DOHH2 (cell line): ENCODE measurements at regions not wholly inside any gene's neighbourhood (a gene's known extent, or its start where the extent isn't known, plus 50 kb on each side); places are given as distances from the start of the nearest gene placed in this dataset.

Experiments
- H3F3A ChIP-seq: fragments of 200-600 bp; sonication (generic), shearing (Covaris generic); 2 replicates; pipeline ENCODE4 v1.6.0; 2016; ENCODE audit warnings: antibody characterized with exemption, mild to moderate bottlenecking; ENCODE audit not compliant: control insufficient read depth, insufficient read depth
- H3K27ac ChIP-seq: fragments of 200-600 bp; sonication (generic); 2 replicates; pipeline ENCODE4 v1.5.1; 2014; ENCODE audit warnings: low read depth, mild to moderate bottlenecking, low read length, moderate library complexity
- H3K27me3 ChIP-seq: fragments of 200-600 bp; sonication (generic); 2 replicates; pipeline ENCODE4 v1.6.1; 2014; ENCODE audit warnings: mild to moderate bottlenecking, low read length, mixed read lengths; ENCODE audit not compliant: control insufficient read depth
- H3K36me3 ChIP-seq: fragments of 200-600 bp; sonication (generic); 2 replicates; pipeline ENCODE4 v1.6.1; 2014; ENCODE audit warnings: mild to moderate bottlenecking, low read length, moderate library complexity, mixed read lengths; ENCODE audit not compliant: control insufficient read depth
- H3K4me1 ChIP-seq: fragments of 200-600 bp; sonication (generic); 2 replicates; pipeline ENCODE4 v1.6.1; 2014; ENCODE audit warnings: mild to moderate bottlenecking, low read length, mixed read lengths; ENCODE audit not compliant: control insufficient read depth
- H3K4me2 ChIP-seq: fragments of 200-600 bp; sonication (generic); 2 replicates; pipeline ENCODE4 v1.6.0; 2014; ENCODE audit warnings: mild to moderate bottlenecking, low read length, moderate library complexity
- H3K4me3 ChIP-seq: fragments of 200-600 bp; sonication (generic); 2 replicates; pipeline ENCODE4 v1.5.1; 2014; ENCODE audit warnings: mild to moderate bottlenecking, low read length, mixed read lengths
- H3K79me2 ChIP-seq: fragments of 200-600 bp; sonication (generic); 2 replicates; pipeline ENCODE4 v1.6.1; 2014; ENCODE audit warnings: mild to moderate bottlenecking, low read length, mixed read lengths; ENCODE audit not compliant: control insufficient read depth
- H3K9me2 ChIP-seq: fragments of 200-600 bp; sonication (generic); replicated peaks from 2 replicates; pipeline ENCODE4 v1.6.1; 2014; ENCODE audit warnings: mild to moderate bottlenecking, low read length, mixed read lengths; ENCODE audit not compliant: control insufficient read depth
- H3K9me3 ChIP-seq: fragments of 200-600 bp; sonication (generic); 2 replicates; pipeline ENCODE4 v1.6.1; 2014; ENCODE audit warnings: antibody characterized with exemption, low read length, mixed read lengths; ENCODE audit not compliant: control insufficient read depth, insufficient read depth
- H4K20me1 ChIP-seq: fragments of 200-600 bp; sonication (generic); 2 replicates; pipeline ENCODE4 v1.6.0; 2014; ENCODE audit warnings: low read depth, mild to moderate bottlenecking, antibody characterized with exemption, low read length, moderate library complexity; ENCODE audit not compliant: control insufficient read depth, insufficient read depth
- EZH2phosphoT487 ChIP-seq: fragments of 200-600 bp; sonication (generic); IDR thresholded peaks from 2 replicates; pipeline ENCODE4 v1.6.1; 2017; ENCODE audit warnings: borderline replicate concordance, mild to moderate bottlenecking, antibody characterized with exemption, low read length, moderate library complexity, mixed read lengths
- TF ChIP-seq, protein P1 (sequence below): fragments of 200-600 bp; sonication (generic); IDR thresholded peaks from one replicate; pipeline ENCODE4 v1.5.1; 2014; ENCODE audit warnings: antibody characterized with exemption, mild to moderate bottlenecking, low read depth, low read length; ENCODE audit not compliant: poor library complexity, severe bottlenecking

DNA sequence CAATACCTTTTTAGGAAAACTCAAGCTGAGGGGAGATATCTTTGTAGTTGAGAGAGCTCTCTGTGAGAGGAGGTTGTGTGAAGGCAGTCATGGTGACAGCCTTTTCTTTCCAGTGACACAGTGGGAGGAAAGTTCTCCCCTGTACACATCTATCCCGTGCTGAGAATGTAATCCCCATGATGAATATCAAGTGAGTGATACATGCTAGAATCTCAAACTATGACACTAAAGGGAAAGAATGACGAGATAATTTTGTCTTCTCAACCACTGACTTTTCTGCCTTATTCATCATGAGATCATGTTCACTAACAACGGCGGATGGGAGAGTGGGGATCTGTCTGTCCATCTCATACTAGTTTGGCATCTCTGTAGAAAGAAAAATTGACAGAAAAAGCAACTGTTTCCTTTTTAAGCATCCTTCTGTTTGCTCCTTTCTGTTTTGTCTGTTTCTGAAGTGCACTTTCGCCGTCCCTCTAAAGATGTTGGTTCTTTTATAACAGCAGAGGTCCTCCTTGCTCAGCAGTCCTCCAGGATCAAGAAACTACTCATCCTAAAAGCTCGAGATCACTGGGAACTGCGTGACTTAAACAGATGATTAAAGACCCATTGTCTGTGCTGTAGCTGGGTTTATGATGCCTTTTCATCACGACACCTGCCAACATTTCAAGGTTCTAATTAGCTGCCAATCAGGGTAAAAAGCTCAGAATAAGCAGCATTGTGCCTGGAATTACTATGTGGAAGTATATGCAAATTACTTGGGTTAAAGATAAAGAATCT, 137.6 kb downstream of the DCK start:
- Histone ChIP-seq H3K36me3 (no peaks in the 10 kb centered on the region), H3K4me2 (no peak overlapping the region), H3K9me2 (no peaks in the 10 kb centered on the region), H3F3A (no peaks in the 10 kb centered on the region), H3K4me3 (no peak overlapping the region), H3K27me3 (peaks cover 3% of the 10 kb centered on the region; the same call in 1 of the 2 replicates), H3K9me3 (no peaks in the 10 kb centered on the region), H3K79me2 (no peaks in the 10 kb centered on the region), H4K20me1 (no peaks in the 10 kb centered on the region), H3K4me1 (no peaks in the 10 kb centered on the region), H3K27ac (no peak overlapping the region)
- TF ChIP-seq, protein P1, sequence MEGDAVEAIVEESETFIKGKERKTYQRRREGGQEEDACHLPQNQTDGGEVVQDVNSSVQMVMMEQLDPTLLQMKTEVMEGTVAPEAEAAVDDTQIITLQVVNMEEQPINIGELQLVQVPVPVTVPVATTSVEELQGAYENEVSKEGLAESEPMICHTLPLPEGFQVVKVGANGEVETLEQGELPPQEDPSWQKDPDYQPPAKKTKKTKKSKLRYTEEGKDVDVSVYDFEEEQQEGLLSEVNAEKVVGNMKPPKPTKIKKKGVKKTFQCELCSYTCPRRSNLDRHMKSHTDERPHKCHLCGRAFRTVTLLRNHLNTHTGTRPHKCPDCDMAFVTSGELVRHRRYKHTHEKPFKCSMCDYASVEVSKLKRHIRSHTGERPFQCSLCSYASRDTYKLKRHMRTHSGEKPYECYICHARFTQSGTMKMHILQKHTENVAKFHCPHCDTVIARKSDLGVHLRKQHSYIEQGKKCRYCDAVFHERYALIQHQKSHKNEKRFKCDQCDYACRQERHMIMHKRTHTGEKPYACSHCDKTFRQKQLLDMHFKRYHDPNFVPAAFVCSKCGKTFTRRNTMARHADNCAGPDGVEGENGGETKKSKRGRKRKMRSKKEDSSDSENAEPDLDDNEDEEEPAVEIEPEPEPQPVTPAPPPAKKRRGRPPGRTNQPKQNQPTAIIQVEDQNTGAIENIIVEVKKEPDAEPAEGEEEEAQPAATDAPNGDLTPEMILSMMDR: no peak
- TF ChIP-seq EZH2phosphoT487: no peak

DNA sequence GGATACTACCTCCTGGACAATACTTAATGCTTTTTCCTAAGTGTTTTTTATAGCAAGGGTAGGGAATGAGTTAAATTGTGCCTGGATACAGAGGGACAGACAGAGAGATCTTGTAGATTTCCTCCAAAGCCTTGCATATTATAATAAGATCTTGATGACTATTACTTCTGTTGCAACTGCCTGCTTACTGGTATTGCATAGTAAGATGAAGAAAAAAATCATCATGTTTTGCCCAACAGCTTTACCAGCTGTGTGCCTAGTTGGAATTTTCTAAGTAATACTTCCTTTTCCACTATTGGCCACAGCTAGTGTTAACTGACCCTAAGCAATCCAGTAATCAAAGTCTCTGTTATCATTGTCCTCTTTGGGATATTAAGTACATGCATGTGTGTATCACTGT, 139.0 kb downstream of the DCK start:
- no peaks in the 10 kb centered on the region for H3K4me1 ChIP-seq
- H3K27ac ChIP-seq: no peak overlapping the region
- H3K9me3 ChIP-seq: no peaks in the 10 kb centered on the region
- H3K36me3 ChIP-seq: no peaks in the 10 kb centered on the region
- H4K20me1 ChIP-seq: no peaks in the 10 kb centered on the region
- TF ChIP-seq, protein P1: no peak
- TF ChIP-seq EZH2phosphoT487: no peak
- H3K27me3 ChIP-seq: peaks cover 3% of the 10 kb centered on the region; the same call in 1 of the 2 replicates
- H3K79me2 ChIP-seq: no peaks in the 10 kb centered on the region
- no peak overlapping the region for H3K4me2 ChIP-seq
- no peaks in the 10 kb centered on the region for H3F3A ChIP-seq
- no peaks in the 10 kb centered on the region for H3K9me2 ChIP-seq
- no peak overlapping the region for H3K4me3 ChIP-seq

DNA sequence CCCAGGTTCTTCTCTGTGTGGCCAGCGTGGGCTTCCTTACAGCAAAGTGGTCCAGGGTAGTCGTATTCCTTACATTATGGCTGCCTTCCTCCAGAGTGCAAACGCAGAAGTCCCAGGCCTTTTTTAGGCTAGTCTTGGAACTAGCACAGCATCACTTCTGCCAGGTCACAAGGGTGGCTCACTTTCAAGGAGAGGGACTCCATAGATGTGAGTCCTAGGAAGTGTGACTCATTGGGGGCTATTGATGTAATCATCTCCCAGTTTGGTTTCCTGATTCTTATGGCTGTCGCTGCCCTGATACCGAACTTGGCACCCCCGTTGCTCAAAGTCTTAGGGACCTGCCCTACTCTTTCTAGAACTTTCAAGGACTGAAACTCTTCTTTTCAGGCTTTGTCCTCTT, 140.0 kb downstream of the DCK start:
- Histone ChIP-seq H3F3A (no peaks in the 10 kb centered on the region), H3K36me3 (no peaks in the 10 kb centered on the region), H3K27me3 (peaks cover 3% of the 10 kb centered on the region; the same call in 1 of the 2 replicates), H3K27ac (no peak overlapping the region), H3K4me1 (no peaks in the 10 kb centered on the region), H4K20me1 (no peaks in the 10 kb centered on the region), H3K4me3 (no peak overlapping the region), H3K9me3 (no peaks in the 10 kb centered on the region), H3K4me2 (no peak overlapping the region), H3K9me2 (no peaks in the 10 kb centered on the region), H3K79me2 (no peaks in the 10 kb centered on the region)
- no peak for TF ChIP-seq EZH2phosphoT487
- TF ChIP-seq, protein P1: no peak
